Nephron progenitor cell (in vitro differentiated cells): ENCODE measurements at regions not wholly inside any gene's neighbourhood (a gene's known extent, or its start where the extent isn't known, plus 50 kb on each side); places are given as distances from the start of the nearest gene placed in this dataset.
A peak's percentile ranks its signal among the peaks of the same experiment; 100 is the strongest.

Source experiments
- DNase-seq: peaks from one replicate; pipeline ENCODE4 v3.0.0; 2021
- H3K27ac Mint-ChIP-seq: 2 replicates; pipeline ENCODE4 v1.8.0; 2021; ENCODE audit warnings: mild to moderate bottlenecking, moderate library complexity, mixed read lengths
- H3K27me3 Mint-ChIP-seq: 2 replicates; pipeline ENCODE4 v1.8.0; 2021; ENCODE audit warnings: mild to moderate bottlenecking, low read depth, mixed read lengths; ENCODE audit not compliant: poor library complexity
- H3K36me3 Mint-ChIP-seq: 2 replicates; pipeline ENCODE4 v1.8.0; 2021; ENCODE audit warnings: low read depth, mixed read lengths
- H3K4me1 Mint-ChIP-seq: 2 replicates; pipeline ENCODE4 v1.8.0; 2021; ENCODE audit warnings: mixed read lengths
- H3K4me3 Mint-ChIP-seq: 2 replicates; pipeline ENCODE4 v1.8.0; 2021; ENCODE audit warnings: mild to moderate bottlenecking, moderate library complexity, mixed read lengths
- H3K9me3 Mint-ChIP-seq: 2 replicates; pipeline ENCODE4 v1.8.0; 2021; ENCODE audit warnings: mild to moderate bottlenecking, moderate library complexity, mixed read lengths
- CTCF ChIP-seq: fragments of 200-600 bp; sonication (generic); IDR thresholded peaks from 2 replicates; pipeline ENCODE4 v1.5.0; 2021; ENCODE audit warnings: antibody characterized with exemption

GRCh38 chr4:141912831-141913230 lies 276.4 kb downstream of the IL15 start:
- no peak for TF ChIP-seq CTCF
- no peaks in the 10 kb centered on the region for H3K9me3 Mint-ChIP-seq
- H3K27ac Mint-ChIP-seq: no peak overlapping the region
- peaks cover 7% of the 10 kb centered on the region for H3K4me1 Mint-ChIP-seq
- DNase-seq: no peak
- no peak overlapping the region for H3K4me3 Mint-ChIP-seq
- H3K27me3 Mint-ChIP-seq: no peaks in the 10 kb centered on the region
- no peaks in the 10 kb centered on the region for H3K36me3 Mint-ChIP-seq

- peaks cover 7% of the 10 kb centered on the region for H3K4me1 Mint-ChIP-seq
- no peak overlapping the region for H3K4me3 Mint-ChIP-seq
- peak overlapping the region; percentile 36 for H3K27ac Mint-ChIP-seq
- no peak for TF ChIP-seq CTCF
- DNase-seq: no peak
- H3K36me3 Mint-ChIP-seq: no peaks in the 10 kb centered on the region
- H3K9me3 Mint-ChIP-seq: no peaks in the 10 kb centered on the region
- no peaks in the 10 kb centered on the region for H3K27me3 Mint-ChIP-seq
These were observed 277.5 kb downstream of the IL15 start for GRCh38 chr4:141913928-141914327.

- H3K4me1 Mint-ChIP-seq: peaks cover 7% of the 10 kb centered on the region
- H3K9me3 Mint-ChIP-seq: no peaks in the 10 kb centered on the region
- H3K27ac Mint-ChIP-seq: no peak overlapping the region
- TF ChIP-seq CTCF: no peak
- H3K4me3 Mint-ChIP-seq: no peak overlapping the region
- no peaks in the 10 kb centered on the region for H3K36me3 Mint-ChIP-seq
- DNase-seq: no peak
- no peaks in the 10 kb centered on the region for H3K27me3 Mint-ChIP-seq
These were observed 278.4 kb downstream of the IL15 start for GRCh38 chr4:141914746-141915145.

- H3K27me3 Mint-ChIP-seq: peaks cover 2% of the 10 kb centered on the region
- H3K4me1 Mint-ChIP-seq: peaks cover 8% of the 10 kb centered on the region
- H3K4me3 Mint-ChIP-seq: no peak overlapping the region
- DNase-seq: no peak
- no peak overlapping the region for H3K27ac Mint-ChIP-seq
- no peaks in the 10 kb centered on the region for H3K36me3 Mint-ChIP-seq
- H3K9me3 Mint-ChIP-seq: no peaks in the 10 kb centered on the region
- TF ChIP-seq CTCF: no peak
These were observed 283.3 kb downstream of the IL15 start for GRCh38 chr4:141919649-141920048.

GRCh38 chr4:141921293-141921692 lies 284.9 kb downstream of the IL15 start:
- H3K27ac Mint-ChIP-seq: no peak overlapping the region
- H3K9me3 Mint-ChIP-seq: no peaks in the 10 kb centered on the region
- TF ChIP-seq CTCF: no peak
- no peaks in the 10 kb centered on the region for H3K36me3 Mint-ChIP-seq
- no peak overlapping the region for H3K4me3 Mint-ChIP-seq
- H3K27me3 Mint-ChIP-seq: peaks cover 2% of the 10 kb centered on the region
- peaks cover 8% of the 10 kb centered on the region for H3K4me1 Mint-ChIP-seq
- no peak for DNase-seq

- Mint-ChIP-seq H3K27me3 (peaks cover 2% of the 10 kb centered on the region), H3K36me3 (no peaks in the 10 kb centered on the region), H3K27ac (no peak overlapping the region), H3K9me3 (no peaks in the 10 kb centered on the region), H3K4me3 (no peak overlapping the region), H3K4me1 (peaks cover 8% of the 10 kb centered on the region)
- no peak for DNase-seq
- no peak for TF ChIP-seq CTCF
These were observed 285.9 kb downstream of the IL15 start for GRCh38 chr4:141922236-141922635.
